IPS-20b (cell line): ENCODE measurements at regions not wholly inside any gene's neighbourhood (a gene's known extent, or its start where the extent isn't known, plus 50 kb on each side); places are given as distances from the start of the nearest gene placed in this dataset.
"Not testable (repeated sequence)": the region's sequence is repeated elsewhere in the genome, so short reads cannot be mapped to it uniquely, and the experiment has no call there.

ENCODE experiments used
- H3K27ac ChIP-seq: one replicate; pipeline ENCODE4 v1.5.1; 2013; ENCODE audit warnings: low read length
- H3K27me3 ChIP-seq: 2 replicates; pipeline ENCODE4 v1.6.1; 2013; ENCODE audit warnings: mild to moderate bottlenecking, low read length, inconsistent platforms; ENCODE audit not compliant: insufficient read depth
- H3K36me3 ChIP-seq: 2 replicates; pipeline ENCODE4 v1.6.1; 2013; ENCODE audit warnings: low read depth, mild to moderate bottlenecking, inconsistent platforms, low read length, moderate library complexity; ENCODE audit not compliant: insufficient read depth
- H3K4me1 ChIP-seq: 2 replicates; pipeline ENCODE4 v1.6.1; 2013; ENCODE audit warnings: mild to moderate bottlenecking, control low read depth, inconsistent platforms, low read length, moderate library complexity; ENCODE audit not compliant: insufficient read depth
- H3K4me3 ChIP-seq: 2 replicates; pipeline ENCODE4 v1.5.1; 2013; ENCODE audit warnings: mild to moderate bottlenecking, low read length, inconsistent platforms
- H3K9ac ChIP-seq: 2 replicates; pipeline ENCODE4 v1.6.1; 2013; ENCODE audit warnings: low read depth, mild to moderate bottlenecking, inconsistent platforms, low read length, moderate library complexity
- H3K9me3 ChIP-seq: 2 replicates; pipeline ENCODE4 v1.6.1; 2013; ENCODE audit warnings: mild to moderate bottlenecking, low read depth, low read length, inconsistent platforms; ENCODE audit not compliant: insufficient read depth

DNA sequence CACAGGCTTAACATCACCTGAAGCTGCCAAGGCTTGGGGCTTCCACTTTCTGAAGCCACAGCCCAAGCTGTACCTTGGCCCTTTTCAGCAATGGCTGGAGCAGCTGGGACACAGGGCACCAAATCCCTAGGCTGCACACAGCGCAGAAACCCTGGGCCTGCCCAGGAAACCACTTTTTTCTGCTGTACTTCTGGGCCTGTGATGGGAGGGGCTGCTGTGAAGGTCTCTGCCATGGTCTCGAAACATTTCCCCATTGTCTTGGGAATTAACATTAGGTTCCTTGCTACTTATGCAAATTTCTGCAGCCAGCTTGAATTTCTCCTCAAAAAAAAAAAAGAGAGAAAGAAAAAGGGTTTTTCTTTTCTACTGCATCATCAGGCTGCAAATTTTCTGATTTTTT, 219.1 kb downstream of the RPL10L start:
- Histone ChIP-seq H3K9ac (no peak overlapping the region), H3K4me1 (peaks cover 7% of the 10 kb centered on the region; the same call in 1 of the 2 replicates), H3K9me3 (no peaks in the 10 kb centered on the region), H3K27me3 (no peaks in the 10 kb centered on the region), H3K4me3 (no peak overlapping the region), H3K27ac (no peak overlapping the region), H3K36me3 (no peaks in the 10 kb centered on the region)

DNA sequence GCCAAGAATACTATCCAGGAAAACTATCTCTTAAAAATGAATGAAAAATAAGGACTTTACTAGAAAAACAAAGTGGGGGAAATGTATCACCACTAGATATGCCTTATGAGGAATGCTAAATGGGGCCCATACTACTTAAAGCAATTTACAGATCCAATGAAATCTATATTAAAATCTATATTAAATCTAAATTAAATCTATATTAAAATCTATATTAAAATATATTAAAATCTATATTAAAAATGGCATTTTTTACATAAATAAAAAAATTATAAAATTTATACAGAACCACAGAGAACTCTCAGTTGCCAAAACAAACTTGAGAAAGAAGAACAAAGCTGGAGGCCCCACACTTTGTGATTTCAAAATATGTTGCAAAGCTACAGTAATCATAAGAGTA, 234.5 kb downstream of the RPL10L start:
- Histone ChIP-seq H3K9me3 (peaks cover 19% of the 10 kb centered on the region; the same call in 1 of the 2 replicates), H3K9ac (no peak overlapping the region), H3K27ac (no peak overlapping the region), H3K36me3 (no peaks in the 10 kb centered on the region), H3K27me3 (no peaks in the 10 kb centered on the region), H3K4me1 (no peaks in the 10 kb centered on the region), H3K4me3 (no peak overlapping the region)

DNA sequence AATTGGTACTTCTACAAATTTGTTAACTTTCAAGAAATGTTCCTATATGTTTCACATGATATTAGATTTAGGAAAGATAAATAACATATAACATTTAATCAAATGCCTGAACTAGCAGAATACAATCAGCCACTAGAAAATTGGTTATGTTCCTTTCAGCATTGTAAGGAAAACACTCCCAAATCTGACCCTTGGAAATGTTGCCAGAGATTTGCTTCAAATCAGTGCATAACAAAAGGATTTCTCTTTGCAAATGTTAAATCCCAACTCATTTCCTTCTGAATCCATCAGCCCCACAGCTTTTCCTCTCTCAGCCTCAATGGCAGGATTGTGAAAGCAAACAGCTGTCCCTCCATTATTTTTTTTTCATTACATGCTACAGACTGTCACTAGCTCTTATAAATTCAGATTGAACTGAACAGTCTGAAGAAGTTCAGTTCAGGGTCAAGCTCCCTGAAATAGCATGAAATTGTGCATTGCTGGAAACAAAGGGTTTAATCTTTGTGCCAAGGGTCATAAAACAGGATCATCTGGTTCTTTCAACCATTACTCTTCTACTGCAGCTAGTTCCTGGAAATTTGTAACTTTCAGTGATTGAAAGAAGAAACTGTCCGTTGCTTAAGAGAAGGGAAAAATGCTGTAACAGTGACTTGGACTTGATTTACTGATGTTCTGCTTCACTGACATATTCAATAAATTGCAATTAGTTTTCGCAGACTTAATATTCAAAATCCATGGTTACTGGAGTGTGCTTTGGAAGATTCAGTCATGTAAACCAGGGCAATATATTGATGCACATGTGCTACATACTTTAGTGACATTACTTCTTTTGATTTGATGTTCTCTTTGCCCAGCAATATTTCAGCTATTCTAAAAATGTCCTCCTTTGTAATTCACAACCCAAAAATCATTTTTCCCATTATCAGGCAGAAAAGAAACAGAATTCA, 246.4 kb downstream of the RPL10L start:
- Histone ChIP-seq H3K9ac (peak overlapping the region; percentile 22; the same call in 1 of the 2 replicates), H3K36me3 (no peaks in the 10 kb centered on the region), H3K27me3 (no peaks in the 10 kb centered on the region), H3K4me1 (peaks cover 37% of the 10 kb centered on the region; the same call in 1 of the 2 replicates), H3K4me3 (peak overlapping the region; percentile 42), H3K9me3 (no peaks in the 10 kb centered on the region), H3K27ac (peak overlapping the region; percentile 23)

DNA sequence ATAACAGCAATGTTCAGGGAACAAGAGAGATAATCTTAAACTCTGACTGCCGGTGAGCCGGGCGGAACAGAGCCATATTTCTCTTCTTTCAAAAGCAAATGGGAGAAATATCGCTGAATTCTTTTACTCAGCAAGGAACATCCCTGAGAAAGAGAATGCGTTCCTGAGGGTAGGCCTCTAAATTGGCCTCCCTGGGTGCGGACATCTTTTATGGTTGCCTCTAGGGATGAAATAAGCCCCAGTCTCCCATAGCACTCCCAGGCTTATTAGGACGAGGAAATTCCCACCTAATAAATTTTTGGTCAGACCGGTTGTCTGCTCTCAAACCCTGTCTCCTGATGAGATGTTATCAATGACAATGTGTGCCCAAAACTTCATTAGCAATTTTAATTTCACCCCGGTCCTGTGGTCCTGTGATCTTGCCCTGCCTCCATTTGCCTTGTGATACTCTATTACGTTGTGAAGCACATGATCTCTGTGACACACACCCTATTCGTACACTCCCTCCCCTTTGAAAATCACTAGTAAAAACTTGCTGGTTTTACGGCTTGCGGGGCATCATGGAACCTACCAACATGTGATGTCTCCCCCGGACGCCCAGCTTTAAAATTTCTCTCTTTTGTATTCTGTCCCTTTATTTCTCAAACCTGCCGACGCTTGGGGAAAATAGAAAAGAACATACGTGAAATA, 249.4 kb downstream of the RPL10L start:
- not testable (repeated sequence) for H3K36me3 ChIP-seq, H3K4me3 ChIP-seq, H3K9ac ChIP-seq, H3K27me3 ChIP-seq, H3K9me3 ChIP-seq, H3K27ac ChIP-seq
- H3K4me1 ChIP-seq, result peaks cover 43% of the 10 kb centered on the region; the same call in 1 of the 2 replicates

DNA sequence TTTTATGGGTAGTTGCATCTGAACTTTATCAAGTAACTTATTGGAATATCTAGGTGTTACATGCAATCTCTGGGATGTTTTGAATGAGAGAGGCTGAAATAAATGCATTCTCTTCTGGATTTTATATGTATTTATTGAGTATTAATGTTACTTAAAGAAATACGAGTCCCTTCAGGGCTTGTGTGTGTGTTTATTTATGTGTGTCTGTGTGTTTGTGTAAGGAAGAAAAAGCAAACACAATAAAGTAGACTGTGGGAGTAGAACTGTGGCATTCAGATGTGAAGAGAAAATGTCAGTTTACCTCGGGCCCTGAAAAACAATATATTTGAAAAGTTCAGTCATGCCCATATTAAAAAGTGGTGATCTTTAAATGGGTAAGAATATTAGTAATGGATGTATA, 250.5 kb downstream of the RPL10L start:
- Histone ChIP-seq H3K27me3 (no peaks in the 10 kb centered on the region), H3K9ac (no peak overlapping the region), H3K36me3 (no peaks in the 10 kb centered on the region), H3K9me3 (no peaks in the 10 kb centered on the region), H3K4me1 (peaks cover 38% of the 10 kb centered on the region; the same call in 1 of the 2 replicates), H3K27ac (no peak overlapping the region), H3K4me3 (no peak overlapping the region)

DNA sequence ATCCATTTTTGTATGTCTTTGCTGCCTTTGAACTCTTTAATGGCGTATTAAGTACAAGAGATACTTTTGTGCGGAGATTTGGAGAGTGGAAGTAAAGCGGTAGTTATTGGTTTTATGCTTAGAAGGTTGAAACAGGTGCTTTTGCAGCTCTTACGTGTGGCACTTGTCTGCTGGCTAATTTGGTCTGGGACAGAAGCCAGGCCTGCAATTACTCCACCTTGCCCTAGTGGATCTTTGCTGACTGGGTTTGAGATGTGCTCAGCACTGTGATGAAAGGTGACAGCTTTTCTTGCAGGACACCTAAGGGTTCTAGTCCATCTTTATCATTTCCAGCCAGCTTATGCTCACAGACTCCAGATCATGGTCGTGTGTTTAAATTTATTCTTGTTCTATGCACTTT, 252.5 kb downstream of the RPL10L start:
- H3K27ac ChIP-seq, result no peak overlapping the region
- no peaks in the 10 kb centered on the region for H3K36me3 ChIP-seq
- no peaks in the 10 kb centered on the region for H3K9me3 ChIP-seq
- no peak overlapping the region for H3K4me3 ChIP-seq
- no peak overlapping the region for H3K9ac ChIP-seq
- H3K4me1 ChIP-seq, result peaks cover 19% of the 10 kb centered on the region; the same call in 1 of the 2 replicates
- H3K27me3 ChIP-seq, result no peaks in the 10 kb centered on the region

DNA sequence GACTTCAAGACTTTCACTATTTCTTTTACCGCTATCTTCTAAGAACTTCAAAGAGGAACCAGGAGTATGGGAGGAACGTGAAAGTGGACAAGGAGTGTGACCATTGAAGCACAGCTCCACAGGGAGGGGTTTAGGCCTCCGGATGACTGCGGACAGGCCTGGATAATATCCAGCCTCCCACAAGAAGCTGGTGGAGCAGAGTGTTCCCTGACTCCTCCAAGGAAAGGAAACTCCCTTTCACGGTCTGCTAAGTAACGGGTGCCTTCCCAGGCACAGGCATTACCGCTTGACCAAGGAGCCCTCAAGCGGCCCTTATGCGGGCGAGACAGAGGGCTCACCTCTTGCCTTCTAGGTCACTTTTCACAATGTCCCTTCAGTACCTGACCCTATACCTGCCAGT, 267.0 kb downstream of the RPL10L start:
- Histone ChIP-seq H3K9ac (no peak overlapping the region), H3K4me3 (no peak overlapping the region), H3K27ac (no peak overlapping the region)

DNA sequence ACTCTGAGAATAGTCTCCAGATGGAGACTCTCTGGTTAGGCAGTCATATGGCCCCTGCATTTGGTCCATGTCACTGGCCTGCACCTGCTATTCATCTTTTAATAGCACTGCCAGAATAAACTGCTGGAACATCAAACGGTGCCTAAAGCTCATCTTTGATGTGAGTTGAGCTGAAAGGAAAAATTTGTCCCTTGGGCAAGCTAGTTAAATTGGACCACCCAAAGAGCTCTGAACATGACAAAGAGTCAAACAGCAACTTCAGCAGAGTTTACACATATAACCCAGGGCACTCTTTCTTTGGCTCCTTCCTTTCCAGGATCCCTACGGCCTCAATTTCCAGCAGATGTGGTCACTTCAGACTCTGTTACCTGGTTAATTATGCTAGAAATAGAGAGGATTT, 269.9 kb downstream of the RPL10L start:
- peaks cover 12% of the 10 kb centered on the region; the same call in 1 of the 2 replicates for H3K4me1 ChIP-seq
- no peaks in the 10 kb centered on the region for H3K27me3 ChIP-seq
- no peak overlapping the region for H3K9ac ChIP-seq
- 0 out of 2 replicates have a peak overlapping the region, but pooled peaks have one; percentile 20 for H3K4me3 ChIP-seq
- H3K36me3 ChIP-seq, result no peaks in the 10 kb centered on the region
- no peak overlapping the region for H3K27ac ChIP-seq
- H3K9me3 ChIP-seq, result no peaks in the 10 kb centered on the region

More for the DNA sequence above, 267.0 kb downstream of the RPL10L start:
- no peaks in the 10 kb centered on the region for H3K9me3 ChIP-seq
- H3K27me3 ChIP-seq, result no peaks in the 10 kb centered on the region
- H3K36me3 ChIP-seq, result no peaks in the 10 kb centered on the region
- H3K4me1 ChIP-seq, result peaks cover 10% of the 10 kb centered on the region; the same call in 1 of the 2 replicates

DNA sequence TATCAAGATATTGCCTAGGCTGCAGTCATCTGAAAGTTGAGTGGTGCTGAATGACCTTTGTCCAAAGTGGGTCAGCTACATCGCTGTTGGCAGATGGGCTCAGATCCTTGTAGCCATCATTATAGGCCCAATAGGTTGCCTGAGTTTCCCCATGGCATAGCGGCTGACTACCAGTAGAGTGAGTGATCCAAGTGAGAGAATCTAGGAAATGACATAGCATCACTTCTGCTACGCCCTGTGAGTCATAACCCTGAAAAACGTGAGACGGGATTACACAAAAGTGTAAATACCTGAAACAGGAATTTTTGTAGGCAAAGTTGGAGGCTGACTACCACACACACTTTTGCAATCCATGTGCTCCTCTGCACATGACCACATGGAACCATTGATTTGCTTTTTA, 273.3 kb downstream of the RPL10L start:
- Histone ChIP-seq H3K9ac (no peak overlapping the region), H3K36me3 (no peaks in the 10 kb centered on the region)

DNA sequence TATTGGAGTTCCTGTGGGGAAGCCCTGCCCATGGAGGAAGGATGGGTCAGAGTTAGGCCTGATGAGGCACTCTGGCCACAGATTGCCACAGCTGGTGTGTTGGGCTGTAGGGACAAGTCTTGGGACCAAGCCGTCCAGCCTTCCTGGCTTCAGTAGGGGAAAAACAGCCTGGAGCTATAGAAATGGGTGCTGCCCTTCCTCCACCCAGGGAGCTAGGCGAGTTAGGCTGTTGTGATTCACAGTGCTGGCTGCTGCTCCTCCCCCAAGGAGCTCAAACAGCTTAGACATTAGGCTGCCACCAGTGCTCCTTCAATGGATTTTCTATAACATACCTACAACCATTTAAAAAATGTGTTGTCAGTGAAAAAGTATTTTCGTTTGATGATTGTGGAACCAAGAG, 274.3 kb downstream of the RPL10L start:
- no peak overlapping the region for H3K4me3 ChIP-seq
- no peak overlapping the region for H3K9ac ChIP-seq
- H3K27me3 ChIP-seq, result no peaks in the 10 kb centered on the region
- no peaks in the 10 kb centered on the region; the same call in 1 of the 2 replicates for H3K9me3 ChIP-seq
- no peaks in the 10 kb centered on the region for H3K36me3 ChIP-seq
- no peak overlapping the region for H3K27ac ChIP-seq
- peaks cover 12% of the 10 kb centered on the region; the same call in 1 of the 2 replicates for H3K4me1 ChIP-seq

More for the DNA sequence above, 273.3 kb downstream of the RPL10L start:
- Histone ChIP-seq H3K27me3 (no peaks in the 10 kb centered on the region), H3K27ac (no peak overlapping the region), H3K4me3 (no peak overlapping the region), H3K4me1 (peaks cover 12% of the 10 kb centered on the region; the same call in 1 of the 2 replicates), H3K9me3 (no peaks in the 10 kb centered on the region; the same call in 1 of the 2 replicates)

DNA sequence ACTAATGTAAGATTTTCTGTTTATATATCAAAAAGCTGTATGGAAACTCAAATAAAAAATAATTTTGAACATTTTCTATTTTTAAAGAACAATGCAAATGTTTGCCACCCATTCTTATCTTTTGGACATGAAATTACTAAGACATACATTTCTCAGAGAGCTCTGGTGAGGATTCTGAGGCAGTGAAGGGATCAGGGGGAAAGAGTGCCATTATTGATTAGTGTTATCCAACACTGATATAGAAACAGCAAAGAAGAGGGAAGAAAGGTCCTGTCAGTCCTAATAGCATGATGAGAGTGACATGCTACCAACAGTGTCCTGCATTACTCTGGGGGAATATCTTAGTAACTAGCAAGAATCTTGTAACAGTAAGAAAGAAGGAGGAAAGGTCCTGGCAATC, 282.2 kb downstream of the RPL10L start:
- no peaks in the 10 kb centered on the region for H3K36me3 ChIP-seq
- H3K27me3 ChIP-seq, result no peaks in the 10 kb centered on the region
- no peaks in the 10 kb centered on the region; the same call in 1 of the 2 replicates for H3K9me3 ChIP-seq
- no peak overlapping the region for H3K27ac ChIP-seq
- no peak overlapping the region for H3K9ac ChIP-seq
- no peak overlapping the region for H3K4me3 ChIP-seq
- H3K4me1 ChIP-seq, result no peaks in the 10 kb centered on the region
